OCI-LY7 (cell line): ENCODE measurements at regions not wholly inside any gene's neighbourhood (a gene's known extent, or its start where the extent isn't known, plus 50 kb on each side); places are given as distances from the start of the nearest gene placed in this dataset.

Source experiments
- BruUV-seq: library from RNA; stranded (reverse); fragments of 400-500 nt; replicated peaks from 2 replicates; lab custom pipeline; 2021; lab: Mats Ljungman, UMichigan
- CTCF ChIA-PET: fragments of 300-600 bp; sonication (Branson Sonifier 250); formaldehyde crosslinking; loops from one replicate; lab custom pipeline; 2022; ENCODE audit warnings: antibody characterized with exemption; ENCODE audit not compliant: unreplicated experiment; lab: Charles Lee
- POLR2A ChIA-PET: fragments of 300-600 bp; sonication (Branson Sonifier 250); formaldehyde crosslinking; loops from one replicate; lab custom pipeline; 2022; ENCODE audit warnings: antibody characterized with exemption; lab: Charles Lee
- DNase-seq: peaks from one replicate; pipeline ENCODE4 v3.0.0-alpha.2; 2015; ENCODE audit warnings: low spot score
- H2AFZ ChIP-seq: fragments of 200-600 bp; sonication (generic), shearing (Covaris generic); 2 replicates; pipeline ENCODE4 v1.6.1; 2014; ENCODE audit warnings: mild to moderate bottlenecking, antibody characterized with exemption, low read length, moderate library complexity
- H3K27ac ChIP-seq: fragments of 200-600 bp; sonication (generic); 2 replicates; pipeline ENCODE4 v1.5.1; 2014; ENCODE audit warnings: mixed run types, low read depth, mild to moderate bottlenecking, moderate library complexity, low read length, inconsistent platforms; ENCODE audit not compliant: poor library complexity, severe bottlenecking
- H3K36me3 ChIP-seq: fragments of 200-600 bp; sonication (generic); 2 replicates; pipeline ENCODE4 v1.6.1; 2014; ENCODE audit warnings: mild to moderate bottlenecking, antibody characterized with exemption, low read length, moderate library complexity, mixed read lengths; ENCODE audit not compliant: insufficient read depth
- H3K4me1 ChIP-seq: fragments of 200-600 bp; sonication (generic); 2 replicates; pipeline ENCODE4 v1.5.1; 2014; ENCODE audit warnings: mild to moderate bottlenecking, low read length; ENCODE audit not compliant: insufficient read depth, poor library complexity, severe bottlenecking
- H3K4me2 ChIP-seq: fragments of 200-600 bp; sonication (generic); 2 replicates; pipeline ENCODE4 v1.6.1; 2014; ENCODE audit warnings: mild to moderate bottlenecking, low read length
- H3K4me3 ChIP-seq: fragments of 200-600 bp; sonication (generic); 2 replicates; pipeline ENCODE4 v1.5.1; 2014; ENCODE audit warnings: mild to moderate bottlenecking, low read depth, low read length; ENCODE audit not compliant: poor library complexity, severe bottlenecking
- H3K79me2 ChIP-seq: fragments of 200-600 bp; sonication (generic); 2 replicates; pipeline ENCODE4 v1.6.1; 2016; ENCODE audit warnings: low read depth, mild to moderate bottlenecking, low read length, moderate library complexity, mixed read lengths; ENCODE audit not compliant: insufficient read depth
- H3K9me2 ChIP-seq: fragments of 200-600 bp; sonication (generic); 2 replicates; pipeline ENCODE4 v1.6.1; 2016; ENCODE audit warnings: mild to moderate bottlenecking, low read length, mixed read lengths; ENCODE audit not compliant: insufficient read depth
- H3K9me3 ChIP-seq: fragments of 200-600 bp; sonication (generic); 2 replicates; pipeline ENCODE4 v1.6.1; 2014; ENCODE audit warnings: mild to moderate bottlenecking, mixed run types, low read length, mixed read lengths
- H4K20me1 ChIP-seq: fragments of 200-600 bp; sonication (generic); 2 replicates; pipeline ENCODE4 v1.6.1; 2014; ENCODE audit warnings: mild to moderate bottlenecking, antibody characterized with exemption, low read length, moderate library complexity, mixed read lengths; ENCODE audit not compliant: insufficient read depth
- EZH2phosphoT487 ChIP-seq: fragments of 200-600 bp; sonication (generic); IDR thresholded peaks from 2 replicates; pipeline ENCODE4 v1.6.1; 2018; ENCODE audit warnings: low read depth, borderline replicate concordance, mild to moderate bottlenecking, mixed run types, antibody characterized with exemption, low read length, moderate library complexity, mixed read lengths
- intact Hi-C: fragments of 100-400 bp; cut with micrococcal nuclease; formaldehyde crosslinking; loops from one replicate; pipeline ENCODE4 v1.10.0; 2022; ENCODE audit not compliant: unreplicated experiment
- TF ChIP-seq, protein P1 (sequence below): fragments of 200-600 bp; sonication (generic); conservative IDR thresholded peaks from 2 replicates; pipeline ENCODE4 v1.5.1; 2014; ENCODE audit warnings: mild to moderate bottlenecking, antibody characterized with exemption, low read length, moderate library complexity, mixed read lengths

DNA sequence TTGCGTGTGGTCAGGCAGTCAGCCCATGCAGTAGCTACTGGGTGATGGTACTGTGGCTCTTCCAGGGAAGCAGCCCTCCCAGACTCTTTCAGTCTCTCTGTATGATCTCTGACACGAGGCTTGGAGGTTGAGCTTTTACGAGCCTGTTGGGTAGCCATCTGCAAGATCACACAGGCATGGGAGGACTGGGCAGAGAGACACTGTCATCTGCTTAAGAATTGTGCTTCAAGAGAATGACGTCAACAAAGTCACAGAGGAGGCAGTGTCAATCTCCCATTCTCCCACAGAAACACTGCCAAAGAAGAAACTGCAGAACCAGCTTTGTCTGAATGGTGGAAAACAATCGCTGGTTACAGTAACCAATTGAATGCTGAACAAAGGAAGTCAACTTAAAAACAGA is 78.4 kb upstream of the MC2R start:
- Histone ChIP-seq H3K4me1 (peaks cover 4% of the 10 kb centered on the region), H3K79me2 (no peaks in the 10 kb centered on the region), H4K20me1 (no peaks in the 10 kb centered on the region), H3K9me3 (no peaks in the 10 kb centered on the region), H3K36me3 (no peaks in the 10 kb centered on the region), H2AFZ (no peak overlapping the region), H3K9me2 (no peaks in the 10 kb centered on the region), H3K4me2 (no peak overlapping the region), H3K4me3 (no peak overlapping the region), H3K27ac (no peak overlapping the region)
- POLR2A ChIA-PET, result no interaction called here
- no TSS peak for BruUV-seq
- CTCF ChIA-PET, result no interaction called here
- intact Hi-C loops, result no loop called here
- TF ChIP-seq, protein P1, sequence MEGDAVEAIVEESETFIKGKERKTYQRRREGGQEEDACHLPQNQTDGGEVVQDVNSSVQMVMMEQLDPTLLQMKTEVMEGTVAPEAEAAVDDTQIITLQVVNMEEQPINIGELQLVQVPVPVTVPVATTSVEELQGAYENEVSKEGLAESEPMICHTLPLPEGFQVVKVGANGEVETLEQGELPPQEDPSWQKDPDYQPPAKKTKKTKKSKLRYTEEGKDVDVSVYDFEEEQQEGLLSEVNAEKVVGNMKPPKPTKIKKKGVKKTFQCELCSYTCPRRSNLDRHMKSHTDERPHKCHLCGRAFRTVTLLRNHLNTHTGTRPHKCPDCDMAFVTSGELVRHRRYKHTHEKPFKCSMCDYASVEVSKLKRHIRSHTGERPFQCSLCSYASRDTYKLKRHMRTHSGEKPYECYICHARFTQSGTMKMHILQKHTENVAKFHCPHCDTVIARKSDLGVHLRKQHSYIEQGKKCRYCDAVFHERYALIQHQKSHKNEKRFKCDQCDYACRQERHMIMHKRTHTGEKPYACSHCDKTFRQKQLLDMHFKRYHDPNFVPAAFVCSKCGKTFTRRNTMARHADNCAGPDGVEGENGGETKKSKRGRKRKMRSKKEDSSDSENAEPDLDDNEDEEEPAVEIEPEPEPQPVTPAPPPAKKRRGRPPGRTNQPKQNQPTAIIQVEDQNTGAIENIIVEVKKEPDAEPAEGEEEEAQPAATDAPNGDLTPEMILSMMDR, result no peak
- TF ChIP-seq EZH2phosphoT487, result no peak
- no peak for DNase-seq

DNA sequence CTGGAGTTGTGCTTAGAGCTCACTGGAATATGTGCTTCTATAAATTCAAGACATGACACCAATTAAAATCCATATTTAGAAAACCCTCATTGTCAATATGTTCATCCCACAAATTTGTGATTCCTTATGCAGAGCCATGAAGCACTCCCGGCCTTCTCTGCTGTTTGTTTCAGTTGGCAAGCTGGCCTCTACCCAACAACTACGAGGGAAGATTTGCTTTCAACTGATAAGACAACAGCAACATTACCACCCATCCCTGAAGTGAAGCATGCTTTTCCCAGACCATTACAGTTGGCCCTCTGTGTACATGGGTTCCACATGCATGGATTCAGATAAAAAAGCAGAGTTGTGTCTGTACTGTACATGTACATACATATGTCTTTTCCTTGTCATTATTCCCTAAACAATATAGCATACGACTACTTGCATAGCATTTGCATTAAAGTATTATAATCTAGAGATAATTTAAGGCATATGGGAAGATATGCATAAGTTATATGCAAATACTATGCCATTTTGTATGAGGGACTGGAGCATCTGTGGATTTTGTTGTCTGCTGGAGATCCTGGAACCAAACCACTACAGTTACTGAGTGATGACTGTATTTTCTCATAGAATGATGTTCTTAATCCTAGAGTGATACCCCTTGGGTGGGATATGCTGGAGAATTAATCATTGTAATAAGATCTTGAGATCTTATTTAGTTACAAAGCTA is 77.6 kb upstream of the MC2R start:
- no TSS peak for BruUV-seq
- H3K79me2 ChIP-seq, result no peaks in the 10 kb centered on the region
- CTCF ChIA-PET, result no interaction called here

More for the DNA sequence above, 77.6 kb upstream of the MC2R start:
- TF ChIP-seq, protein P1, result no peak
- no peak for TF ChIP-seq EZH2phosphoT487
- no peaks in the 10 kb centered on the region for H3K9me2 ChIP-seq
- peaks cover 6% of the 10 kb centered on the region for H3K4me1 ChIP-seq
- no peak overlapping the region for H2AFZ ChIP-seq
- no peaks in the 10 kb centered on the region for H4K20me1 ChIP-seq
- intact Hi-C loops, result no loop called here
- DNase-seq, result no peak
- no peak overlapping the region for H3K4me3 ChIP-seq
- H3K36me3 ChIP-seq, result no peaks in the 10 kb centered on the region
- H3K4me2 ChIP-seq, result no peak overlapping the region
- H3K27ac ChIP-seq, result no peak overlapping the region
- POLR2A ChIA-PET, result interaction anchor here (0.6 kb wide), 1 partner anchor 21 kb away, joined by 4 read pairs; no protein-coding TSS in a partner anchor
- no peaks in the 10 kb centered on the region for H3K9me3 ChIP-seq
